DOHH2 (cell line): ENCODE measurements at regions not wholly inside any gene's neighbourhood (a gene's known extent, or its start where the extent isn't known, plus 50 kb on each side); places are given as distances from the start of the nearest gene placed in this dataset.
"Not testable (repeated sequence)": the region's sequence is repeated elsewhere in the genome, so short reads cannot be mapped to it uniquely, and the experiment has no call there.

Experiments
- H3F3A ChIP-seq: fragments of 200-600 bp; sonication (generic), shearing (Covaris generic); 2 replicates; pipeline ENCODE4 v1.6.0; 2016; ENCODE audit warnings: antibody characterized with exemption, mild to moderate bottlenecking; ENCODE audit not compliant: control insufficient read depth, insufficient read depth
- H3K27ac ChIP-seq: fragments of 200-600 bp; sonication (generic); 2 replicates; pipeline ENCODE4 v1.5.1; 2014; ENCODE audit warnings: low read depth, mild to moderate bottlenecking, low read length, moderate library complexity
- H3K27me3 ChIP-seq: fragments of 200-600 bp; sonication (generic); 2 replicates; pipeline ENCODE4 v1.6.1; 2014; ENCODE audit warnings: mild to moderate bottlenecking, low read length, mixed read lengths; ENCODE audit not compliant: control insufficient read depth
- H3K36me3 ChIP-seq: fragments of 200-600 bp; sonication (generic); 2 replicates; pipeline ENCODE4 v1.6.1; 2014; ENCODE audit warnings: mild to moderate bottlenecking, low read length, moderate library complexity, mixed read lengths; ENCODE audit not compliant: control insufficient read depth
- H3K4me1 ChIP-seq: fragments of 200-600 bp; sonication (generic); 2 replicates; pipeline ENCODE4 v1.6.1; 2014; ENCODE audit warnings: mild to moderate bottlenecking, low read length, mixed read lengths; ENCODE audit not compliant: control insufficient read depth
- H3K4me2 ChIP-seq: fragments of 200-600 bp; sonication (generic); 2 replicates; pipeline ENCODE4 v1.6.0; 2014; ENCODE audit warnings: mild to moderate bottlenecking, low read length, moderate library complexity
- H3K4me3 ChIP-seq: fragments of 200-600 bp; sonication (generic); 2 replicates; pipeline ENCODE4 v1.5.1; 2014; ENCODE audit warnings: mild to moderate bottlenecking, low read length, mixed read lengths
- H3K79me2 ChIP-seq: fragments of 200-600 bp; sonication (generic); 2 replicates; pipeline ENCODE4 v1.6.1; 2014; ENCODE audit warnings: mild to moderate bottlenecking, low read length, mixed read lengths; ENCODE audit not compliant: control insufficient read depth
- H3K9me2 ChIP-seq: fragments of 200-600 bp; sonication (generic); replicated peaks from 2 replicates; pipeline ENCODE4 v1.6.1; 2014; ENCODE audit warnings: mild to moderate bottlenecking, low read length, mixed read lengths; ENCODE audit not compliant: control insufficient read depth
- H3K9me3 ChIP-seq: fragments of 200-600 bp; sonication (generic); 2 replicates; pipeline ENCODE4 v1.6.1; 2014; ENCODE audit warnings: antibody characterized with exemption, low read length, mixed read lengths; ENCODE audit not compliant: control insufficient read depth, insufficient read depth
- H4K20me1 ChIP-seq: fragments of 200-600 bp; sonication (generic); 2 replicates; pipeline ENCODE4 v1.6.0; 2014; ENCODE audit warnings: low read depth, mild to moderate bottlenecking, antibody characterized with exemption, low read length, moderate library complexity; ENCODE audit not compliant: control insufficient read depth, insufficient read depth
- CTCF ChIP-seq: fragments of 200-600 bp; sonication (generic); IDR thresholded peaks from one replicate; pipeline ENCODE4 v1.5.1; 2014; ENCODE audit warnings: antibody characterized with exemption, mild to moderate bottlenecking, low read depth, low read length; ENCODE audit not compliant: poor library complexity, severe bottlenecking
- EZH2phosphoT487 ChIP-seq: fragments of 200-600 bp; sonication (generic); IDR thresholded peaks from 2 replicates; pipeline ENCODE4 v1.6.1; 2017; ENCODE audit warnings: borderline replicate concordance, mild to moderate bottlenecking, antibody characterized with exemption, low read length, moderate library complexity, mixed read lengths

- H3K27ac ChIP-seq, H3K4me1 ChIP-seq, H3K9me3 ChIP-seq, H3K79me2 ChIP-seq, H3K4me3 ChIP-seq, H3K36me3 ChIP-seq, H3K4me2 ChIP-seq, H3K27me3 ChIP-seq, H3F3A ChIP-seq, H3K9me2 ChIP-seq, H4K20me1 ChIP-seq: not testable (repeated sequence)
Observed at GRCh38 chr17:34039759-34040555, 215.1 kb upstream of the CCL2 start.

DNA sequence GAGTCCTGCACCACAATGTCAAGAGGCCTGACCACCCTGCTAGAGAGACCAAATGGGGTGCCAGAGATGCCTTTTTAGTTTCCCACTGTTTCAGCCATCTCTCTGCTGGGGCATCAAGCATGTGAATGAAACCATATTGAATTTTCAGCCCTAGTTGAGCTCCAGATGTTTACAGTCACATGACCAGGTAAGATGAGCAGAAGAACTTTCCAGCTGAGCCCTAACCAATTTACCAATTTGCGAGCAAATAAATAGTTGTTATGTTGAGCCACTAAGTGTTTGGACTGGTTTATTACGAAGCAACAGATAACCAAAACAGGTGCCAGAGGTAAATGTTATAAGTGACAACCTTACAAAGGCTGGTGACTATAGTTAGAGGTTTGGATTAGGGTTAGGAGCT, 209.1 kb upstream of the CCL2 start:
- no peaks in the 10 kb centered on the region for H3K9me2 ChIP-seq
- H3K79me2 ChIP-seq = no peaks in the 10 kb centered on the region
- no peak overlapping the region for H3K4me3 ChIP-seq
- H3K36me3 ChIP-seq = no peaks in the 10 kb centered on the region
- no peaks in the 10 kb centered on the region for H3F3A ChIP-seq
- H3K4me1 ChIP-seq = no peaks in the 10 kb centered on the region
- H3K27me3 ChIP-seq = no peaks in the 10 kb centered on the region
- TF ChIP-seq CTCF = no peak
- TF ChIP-seq EZH2phosphoT487 = no peak
- no peak overlapping the region for H3K4me2 ChIP-seq
- no peaks in the 10 kb centered on the region for H4K20me1 ChIP-seq
- no peaks in the 10 kb centered on the region for H3K9me3 ChIP-seq
- no peak overlapping the region for H3K27ac ChIP-seq

GRCh38 chr17:34051046-34051445, 204.0 kb upstream of the CCL2 start:
- TF ChIP-seq EZH2phosphoT487 (no peak), CTCF (no peak)
- no peaks in the 10 kb centered on the region for H3K27me3 ChIP-seq
- no peaks in the 10 kb centered on the region for H3K36me3 ChIP-seq
- H4K20me1 ChIP-seq = no peaks in the 10 kb centered on the region
- no peaks in the 10 kb centered on the region for H3K9me3 ChIP-seq
- no peak overlapping the region for H3K4me3 ChIP-seq
- no peaks in the 10 kb centered on the region for H3K4me1 ChIP-seq
- no peaks in the 10 kb centered on the region for H3K9me2 ChIP-seq
- no peaks in the 10 kb centered on the region for H3F3A ChIP-seq
- no peaks in the 10 kb centered on the region for H3K79me2 ChIP-seq
- H3K27ac ChIP-seq = no peak overlapping the region
- H3K4me2 ChIP-seq = no peak overlapping the region

GRCh38 chr17:34054495-34054894, 200.6 kb upstream of the CCL2 start:
- H3K27ac ChIP-seq = no peak overlapping the region
- no peaks in the 10 kb centered on the region for H3K9me3 ChIP-seq
- no peak overlapping the region for H3K4me3 ChIP-seq
- H3K4me1 ChIP-seq = no peaks in the 10 kb centered on the region
- no peaks in the 10 kb centered on the region for H3F3A ChIP-seq
- no peaks in the 10 kb centered on the region for H3K36me3 ChIP-seq
- H3K27me3 ChIP-seq = no peaks in the 10 kb centered on the region
- TF ChIP-seq EZH2phosphoT487 (no peak), CTCF (no peak)
- no peaks in the 10 kb centered on the region for H3K9me2 ChIP-seq
- no peak overlapping the region for H3K4me2 ChIP-seq
- H3K79me2 ChIP-seq = no peaks in the 10 kb centered on the region
- H4K20me1 ChIP-seq = no peaks in the 10 kb centered on the region
